Esophagus muscularis mucosa (tissue), 4 donors: ENCODE measurements at regions not wholly inside any gene's neighbourhood (a gene's known extent, or its start where the extent isn't known, plus 50 kb on each side); places are given as distances from the start of the nearest gene placed in this dataset.

Source experiments
- CTCF ChIP-seq, 3 experiments: fragments of 200-600 bp in 2 of 3; fragments of 450-650 bp in 1 of 3; sonication (generic) in 2 of 3; IDR thresholded peaks; one replicate each; pipeline ENCODE4 v1.5.1; 2017 to 2019; ENCODE audit warnings: antibody characterized with exemption in 3 of 3, mild to moderate bottlenecking in 2 of 3, moderate library complexity in 1 of 3
- EP300 ChIP-seq: sonication (generic); formaldehyde crosslinking; IDR thresholded peaks from one replicate; pipeline ENCODE4 v1.6.1; 2017; ENCODE audit warnings: antibody characterized with exemption
- POLR2A ChIP-seq: fragments of 450-650 bp; IDR thresholded peaks from one replicate; pipeline ENCODE4 v1.6.1; 2017; ENCODE audit warnings: antibody characterized with exemption, moderate library complexity, mild to moderate bottlenecking, low read depth
- POLR2AphosphoS5 ChIP-seq, 2 donors: sonication (generic); formaldehyde crosslinking; IDR thresholded peaks; one replicate each; pipeline ENCODE4 v1.6.1; 2017; ENCODE audit warnings: antibody characterized with exemption in 2 of 2

- no peak for TF ChIP-seq CTCF (IDR thresholded peaks at IDR 0.05)
- TF ChIP-seq POLR2A: no peak
- TF ChIP-seq POLR2AphosphoS5 (IDR thresholded peaks at IDR 0.05): no peak
- no peak for TF ChIP-seq EP300
Observed at GRCh38 chr7:42617806-42618457, 293.9 kb downstream of the C7orf25 start.
